SK-N-SH (cell line): ENCODE measurements at regions not wholly inside any gene's neighbourhood (a gene's known extent, or its start where the extent isn't known, plus 50 kb on each side); places are given as distances from the start of the nearest gene placed in this dataset.

Source experiments
- CTCF ChIA-PET: fragments of 300-600, 350-600 bp; formaldehyde crosslinking; extraction: SDS; loops from one replicate; lab custom pipeline; 2021; lab: Yijun Ruan, JAX
- POLR2A ChIA-PET: fragments of 350-600 bp; sonication (Branson Sonifier 250); formaldehyde crosslinking; extraction: SDS; loops from one replicate; lab custom pipeline; 2020; ENCODE audit warnings: antibody characterized with exemption, inconsistent platforms; lab: Yijun Ruan, JAX
- DNase-seq: peaks from one replicate; pipeline ENCODE4 v3.0.0; 2012
- H2AFZ ChIP-seq: fragments of 200-600 bp; sonication (generic); 2 replicates; pipeline ENCODE4 v1.8.1; 2016; ENCODE audit warnings: antibody characterized with exemption, mild to moderate bottlenecking, low read depth
- H3F3A ChIP-seq: fragments of 200-600 bp; sonication (generic); replicated peaks from 2 replicates; pipeline ENCODE3; 2016; ENCODE audit warnings: antibody characterized with exemption, mild to moderate bottlenecking; ENCODE audit not compliant: insufficient read depth
- H3K27ac ChIP-seq, 2 experiments: fragments of 200-500 bp in 1 of 2; fragments of 200-600 bp in 1 of 2; sonication (Bioruptor generic) in 1 of 2; sonication (generic), shearing (Covaris generic) in 1 of 2; 2 replicates each; pipeline versions ENCODE4 v1.5.1 to v1.6.1; 2014 to 2016; ENCODE audit warnings: low read depth in 2 of 2, inconsistent platforms in 1 of 2, low read length in 1 of 2, mild to moderate bottlenecking in 1 of 2, mixed read lengths in 1 of 2
- H3K27me3 ChIP-seq: fragments of 200-600 bp; sonication (generic), shearing (Covaris generic); 2 replicates; pipeline ENCODE4 v1.6.1; 2016; ENCODE audit warnings: mixed run types; ENCODE audit not compliant: insufficient read depth
- H3K36me3 ChIP-seq, 2 experiments: fragments of 200-500 bp in 1 of 2; fragments of 200-600 bp in 1 of 2; sonication (Bioruptor generic) in 1 of 2; sonication (generic) in 1 of 2; replicated peaks in 1 of 2; 2 replicates each; pipeline versions ENCODE3 to v1.5.1; 2014 to 2016; ENCODE audit warnings: low read length in 1 of 2, mild to moderate bottlenecking in 1 of 2; ENCODE audit not compliant: insufficient read depth in 2 of 2, control insufficient read depth in 1 of 2
- H3K4me1 ChIP-seq, 2 experiments: fragments of 200-500 bp in 1 of 2; fragments of 200-600 bp in 1 of 2; sonication (Bioruptor generic) in 1 of 2; sonication (generic), shearing (Covaris generic) in 1 of 2; 2 replicates each; pipeline versions ENCODE4 v1.5.1 to v1.6.1; 2014 to 2016; ENCODE audit warnings: low read depth in 1 of 2, low read length in 1 of 2, mixed run types in 1 of 2; ENCODE audit not compliant: insufficient read depth in 2 of 2, control insufficient read depth in 1 of 2
- H3K4me2 ChIP-seq: fragments of 200-600 bp; sonication (generic), shearing (Covaris generic); 2 replicates; pipeline ENCODE4 v1.6.1; 2017; ENCODE audit warnings: mixed run types
- H3K4me3 ChIP-seq, 2 experiments: fragments of 200-500 bp in 1 of 2; fragments of 200-600 bp in 1 of 2; sonication (Bioruptor generic) in 1 of 2; sonication (generic), shearing (Covaris generic) in 1 of 2; 2 replicates each; pipeline versions ENCODE4 v1.5.1 to v1.8.1; 2014 to 2016; ENCODE audit warnings: low read depth in 2 of 2, inconsistent platforms in 1 of 2, low read length in 1 of 2, mild to moderate bottlenecking in 1 of 2, mixed read lengths in 1 of 2, moderate library complexity in 1 of 2
- H3K79me2 ChIP-seq: fragments of 200-600 bp; sonication (generic); 2 replicates; pipeline ENCODE4 v1.8.1; 2017; ENCODE audit warnings: mild to moderate bottlenecking; ENCODE audit not compliant: insufficient read depth
- H3K9ac ChIP-seq: fragments of 200-600 bp; sonication (generic); 2 replicates; pipeline ENCODE4 v1.6.1; 2017; ENCODE audit warnings: mixed run types
- H3K9me2 ChIP-seq: fragments of 200-600 bp; sonication (generic); 2 replicates; pipeline ENCODE4 v1.6.1; 2017; ENCODE audit warnings: mixed run types
- H3K9me3 ChIP-seq: fragments of 200-600 bp; sonication (generic); 2 replicates; pipeline ENCODE4 v1.6.1; 2017; ENCODE audit warnings: mixed run types, mild to moderate bottlenecking, moderate library complexity
- H4K20me1 ChIP-seq: fragments of 200-600 bp; sonication (generic); 2 replicates; pipeline ENCODE4 v1.6.1; 2017; ENCODE audit warnings: mild to moderate bottlenecking, mixed run types; ENCODE audit not compliant: insufficient read depth
- CHD2 ChIP-seq: fragments of 150-350 bp; IDR thresholded peaks from 2 replicates; pipeline ENCODE4 v1.6.1; 2018; ENCODE audit warnings: low read length; ENCODE audit not compliant: partially characterized antibody
- CTCF ChIP-seq: fragments of 200-600 bp; sonication (generic); IDR thresholded peaks from 2 replicates; pipeline ENCODE4 v1.6.1; 2017; ENCODE audit warnings: antibody characterized with exemption, mild to moderate bottlenecking, moderate library complexity
- EP300 ChIP-seq, 2 experiments: IDR thresholded peaks; 2 replicates each; pipeline versions ENCODE4 v1.4.0 to v1.6.1; 2012; ENCODE audit warnings: borderline replicate concordance in 1 of 2, low read depth in 1 of 2, low read length in 1 of 2
- EZH2phosphoT487 ChIP-seq: fragments of 200-600 bp; sonication (generic); IDR thresholded peaks from 2 replicates; pipeline ENCODE4 v1.6.1; 2017; ENCODE audit warnings: low read depth, mixed run types, mild to moderate bottlenecking, antibody characterized with exemption, moderate library complexity, borderline replicate concordance
- FOXM1 ChIP-seq: IDR thresholded peaks from 2 replicates; pipeline ENCODE4 v1.4.0; 2012; ENCODE audit warnings: low read depth, mild to moderate bottlenecking
- GABPA ChIP-seq: IDR thresholded peaks from 2 replicates; pipeline ENCODE4 v1.4.0; 2012; ENCODE audit warnings: low read depth, mild to moderate bottlenecking
- MAX ChIP-seq: IDR thresholded peaks from 2 replicates; pipeline ENCODE4 v1.4.0; 2012; ENCODE audit warnings: low read depth
- MXI1 ChIP-seq: IDR thresholded peaks from 2 replicates; pipeline ENCODE4 v1.6.1; 2012; ENCODE audit warnings: mild to moderate bottlenecking, low read depth, low read length, improper control_type of control experiment
- PBX3 ChIP-seq: IDR thresholded peaks from 2 replicates; pipeline ENCODE4; 2012
- POLR2AphosphoS5 ChIP-seq: IDR thresholded peaks from 2 replicates; pipeline ENCODE4 v1.6.1; 2012; ENCODE audit warnings: low read depth, low read length
- RAD21 ChIP-seq: IDR thresholded peaks from 2 replicates; pipeline ENCODE4 v1.6.1; 2012; ENCODE audit warnings: mild to moderate bottlenecking, low read length
- RCOR1 ChIP-seq: fragments of 150-350 bp; IDR thresholded peaks from 2 replicates; pipeline ENCODE4 v1.6.1; 2017; ENCODE audit warnings: antibody characterized with exemption, low read length
- RFX5 ChIP-seq: IDR thresholded peaks from 2 replicates; pipeline ENCODE4 v1.6.1; 2012; ENCODE audit warnings: mild to moderate bottlenecking, improper control_type of control experiment, low read length
- RXRA ChIP-seq: IDR thresholded peaks from 2 replicates; pipeline ENCODE4 v1.4.0; 2012; ENCODE audit warnings: low read depth, mild to moderate bottlenecking, borderline replicate concordance
- SIN3A ChIP-seq: IDR thresholded peaks from 2 replicates; pipeline ENCODE4 v1.6.1; 2012; ENCODE audit warnings: low read depth, mild to moderate bottlenecking, low read length, moderate library complexity, borderline replicate concordance
- TEAD4 ChIP-seq: IDR thresholded peaks from 2 replicates; pipeline ENCODE4 v1.4.0; 2012; ENCODE audit warnings: mild to moderate bottlenecking, borderline replicate concordance; ENCODE audit not compliant: insufficient read depth
- USF1 ChIP-seq: IDR thresholded peaks from 2 replicates; pipeline ENCODE4 v1.4.0; 2012; ENCODE audit warnings: low read depth, borderline replicate concordance
- WGBS: methylation state at CpG from one replicate; pipeline ENCODE4 v1.1.6; 2017; ENCODE audit warnings: low lambda C conversion rate; 5-methylcytosine and 5-hydroxymethylcytosine counted together
- TF ChIP-seq, protein P1 (sequence below): fragments of 150-350 bp; IDR thresholded peaks from 2 replicates; pipeline ENCODE4 v1.6.1; 2016; ENCODE audit warnings: mild to moderate bottlenecking, low read depth, low read length

GRCh38 chr2:176565641-176566323, 296.5 kb downstream of the MTX2 start:
- no peak for DNase-seq
- CTCF ChIA-PET: interaction anchor here (1.0 to 2.9 kb wide), 6 partner anchors 11 to 444 kb away, joined by 3 to 20 read pairs (median 4); partner anchors contain the start of gene HOXD9
- Histone ChIP-seq H3K27me3 (no peaks in the 10 kb centered on the region), H3K4me1 (peaks cover 3 to 18% of the 10 kb centered on the region in 2 experiments; a peak in 2 of 4 replicates), H3K4me3 (no peak overlapping the region), H2AFZ (no peak overlapping the region), H3K36me3 (no peaks in the 10 kb centered on the region), H3K4me2 (no peak overlapping the region), H3K79me2 (no peaks in the 10 kb centered on the region), H4K20me1 (no peaks in the 10 kb centered on the region), H3K9ac (no peak overlapping the region), H3K9me2 (no peaks in the 10 kb centered on the region), H3F3A (no peaks in the 10 kb centered on the region), H3K27ac (no peak overlapping the region), H3K9me3 (no peaks in the 10 kb centered on the region)
- TF ChIP-seq EP300 (IDR thresholded peaks at IDR 0.05; ENCODE audit: borderline replicate concordance in 1 of 2, low read depth in 1 of 2, low read length in 1 of 2) (no peak), PBX3 (no peak), POLR2AphosphoS5 (no peak), USF1 (no peak), SIN3A (no peak), GABPA (no peak), EZH2phosphoT487 (no peak)
- POLR2A ChIA-PET: no interaction called here
- 95% methylated on average over 18 of the region's 18 CpGs for WGBS

- H3K4me1 ChIP-seq: peaks cover 3 to 18% of the 10 kb centered on the region in 2 experiments; a peak in 3 of 4 replicates
- no peak overlapping the region for H3K4me2 ChIP-seq
- no peak overlapping the region for H3K4me3 ChIP-seq
- no peak overlapping the region for H3K27ac ChIP-seq
- no peaks in the 10 kb centered on the region for H3K9me3 ChIP-seq
- H4K20me1 ChIP-seq: no peaks in the 10 kb centered on the region
- DNase-seq: no peak
- WGBS: 97% methylated on average over 1 of the region's 1 CpG
- H3K36me3 ChIP-seq: no peaks in the 10 kb centered on the region
- no peak overlapping the region for H2AFZ ChIP-seq
- POLR2A ChIA-PET: no interaction called here
- H3K9ac ChIP-seq: no peak overlapping the region
- H3K9me2 ChIP-seq: no peaks in the 10 kb centered on the region
- H3K79me2 ChIP-seq: no peaks in the 10 kb centered on the region
- CTCF ChIA-PET: interaction anchor here (1.0 to 2.9 kb wide), 6 partner anchors 12 to 444 kb away, joined by 3 to 20 read pairs (median 6); partner anchors contain the start of gene HOXD9
- no peaks in the 10 kb centered on the region for H3F3A ChIP-seq
- no peaks in the 10 kb centered on the region for H3K27me3 ChIP-seq
- TF ChIP-seq TEAD4 (no peak), CHD2 (no peak), RCOR1 (no peak), RFX5 (no peak), CTCF (no peak), RXRA (no peak), FOXM1 (no peak), RAD21 (no peak), POLR2AphosphoS5 (no peak), MAX (no peak), PBX3 (no peak), MXI1 (no peak), USF1 (no peak), SIN3A (no peak), EP300 (IDR thresholded peaks at IDR 0.05; ENCODE audit: borderline replicate concordance in 1 of 2, low read depth in 1 of 2, low read length in 1 of 2) (no peak)
- TF ChIP-seq, protein P1, sequence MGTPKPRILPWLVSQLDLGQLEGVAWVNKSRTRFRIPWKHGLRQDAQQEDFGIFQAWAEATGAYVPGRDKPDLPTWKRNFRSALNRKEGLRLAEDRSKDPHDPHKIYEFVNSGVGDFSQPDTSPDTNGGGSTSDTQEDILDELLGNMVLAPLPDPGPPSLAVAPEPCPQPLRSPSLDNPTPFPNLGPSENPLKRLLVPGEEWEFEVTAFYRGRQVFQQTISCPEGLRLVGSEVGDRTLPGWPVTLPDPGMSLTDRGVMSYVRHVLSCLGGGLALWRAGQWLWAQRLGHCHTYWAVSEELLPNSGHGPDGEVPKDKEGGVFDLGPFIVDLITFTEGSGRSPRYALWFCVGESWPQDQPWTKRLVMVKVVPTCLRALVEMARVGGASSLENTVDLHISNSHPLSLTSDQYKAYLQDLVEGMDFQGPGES: no peak
These were observed 297.3 kb downstream of the MTX2 start for GRCh38 chr2:176566496-176566895.
